Eye (tissue), 1 donor: ENCODE measurements at regions not wholly inside any gene's neighbourhood (a gene's known extent, or its start where the extent isn't known, plus 50 kb on each side); places are given as distances from the start of the nearest gene placed in this dataset.
"Not testable (repeated sequence)": the region's sequence is repeated elsewhere in the genome, so short reads cannot be mapped to it uniquely, and the experiment has no call there.

ENCODE experiments used
- DNase-seq: peaks from one replicate; pipeline ENCODE4 v3.0.0-alpha.2; 2015

GRCh38 chr4:111045992-111046391 lies 423.1 kb upstream of the PITX2 start:
- DNase-seq: no peak

GRCh38 chr4:111046811-111047210 lies 423.9 kb upstream of the PITX2 start:
- DNase-seq: no peak

GRCh38 chr4:111048316-111048715 lies 425.4 kb upstream of the PITX2 start:
- DNase-seq: no peak

GRCh38 chr4:111064342-111064993 lies 441.6 kb upstream of the PITX2 start:
- DNase-seq: no peak

- no peak for DNase-seq
These were observed 443.1 kb upstream of the PITX2 start for GRCh38 chr4:111066001-111066400.

- DNase-seq: no peak
These were observed 443.6 kb upstream of the PITX2 start for GRCh38 chr4:111066447-111066846.

GRCh38 chr4:111066887-111067286 lies 444.0 kb upstream of the PITX2 start:
- DNase-seq: peak; percentile 35

GRCh38 chr4:111068883-111069282 lies 446.0 kb upstream of the PITX2 start:
- no peak for DNase-seq

GRCh38 chr4:111070390-111070789 lies 447.5 kb upstream of the PITX2 start:
- DNase-seq: no peak

- no peak for DNase-seq
These were observed 451.7 kb upstream of the PITX2 start for GRCh38 chr4:111074523-111075114.

GRCh38 chr4:111076299-111076698 lies 453.4 kb upstream of the PITX2 start:
- not testable (repeated sequence) for DNase-seq

- DNase-seq: no peak
These were observed 485.3 kb upstream of the PITX2 start for GRCh38 chr4:111108153-111108552.

- DNase-seq: no peak
These were observed 490.7 kb upstream of the PITX2 start for GRCh38 chr4:111113591-111113990.

GRCh38 chr4:111115881-111116280 lies 493.0 kb upstream of the PITX2 start:
- DNase-seq: peak; percentile 10

- DNase-seq: no peak
These were observed 497.3 kb upstream of the PITX2 start for GRCh38 chr4:111120191-111120590.

- no peak for DNase-seq
These were observed 503.5 kb upstream of the PITX2 start for GRCh38 chr4:111126340-111126739.

- no peak for DNase-seq
These were observed 505.0 kb upstream of the PITX2 start for GRCh38 chr4:111127841-111128240.

- DNase-seq: no peak
These were observed 505.4 kb upstream of the PITX2 start for GRCh38 chr4:111128327-111128726.

GRCh38 chr4:111136438-111136837 lies 513.6 kb upstream of the PITX2 start:
- no peak for DNase-seq

- DNase-seq: no peak
These were observed 514.1 kb upstream of the PITX2 start for GRCh38 chr4:111136967-111137366.

- DNase-seq: no peak
These were observed 520.6 kb upstream of the PITX2 start for GRCh38 chr4:111143510-111143909.

- no peak for DNase-seq
These were observed 532.1 kb upstream of the PITX2 start for GRCh38 chr4:111154934-111155333.

GRCh38 chr4:111164556-111164955 lies 541.7 kb upstream of the PITX2 start:
- not testable (repeated sequence) for DNase-seq

- no peak for DNase-seq
These were observed 551.5 kb upstream of the PITX2 start for GRCh38 chr4:111174331-111174730.

- no peak for DNase-seq
These were observed 555.4 kb upstream of the PITX2 start for GRCh38 chr4:111178231-111178630.
